Stimulated activated CD4-positive, alpha-beta T cell treated with anti-CD3 and anti-CD28 coated beads, TNF-alpha, amount 100 ng/mL, for 48 hours (primary cell): ENCODE measurements at regions not wholly inside any gene's neighbourhood (a gene's known extent, or its start where the extent isn't known, plus 50 kb on each side); places are given as distances from the start of the nearest gene placed in this dataset.
"Not testable (repeated sequence)": the region's sequence is repeated elsewhere in the genome, so short reads cannot be mapped to it uniquely, and the experiment has no call there.

Experiments used
- DNase-seq, 3 donors: peaks; one replicate each; pipeline ENCODE4 v3.0.0-alpha.2; 2020; ENCODE audit warnings: low read depth in 3 of 3

DNA sequence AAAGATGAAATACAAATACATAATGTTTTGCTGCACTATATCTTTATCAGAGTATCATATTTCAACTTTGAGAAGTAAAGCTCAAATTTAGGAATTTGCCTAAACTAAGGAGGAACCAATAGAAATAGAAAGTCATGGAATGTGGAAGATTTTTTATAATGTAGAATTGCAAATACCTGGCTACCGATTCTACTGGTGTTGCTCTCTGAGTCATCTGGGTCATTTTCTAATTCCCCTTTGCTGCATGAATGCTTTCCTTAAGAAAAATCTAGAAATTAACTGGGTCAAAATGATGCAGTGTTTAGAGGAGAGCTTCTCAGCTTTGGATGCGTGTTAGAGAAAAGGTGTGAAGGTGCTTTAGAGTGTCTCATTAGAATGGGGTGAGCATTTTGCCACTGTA is 568.9 kb upstream of the ANKRD30A start:
- no peak for DNase-seq

DNA sequence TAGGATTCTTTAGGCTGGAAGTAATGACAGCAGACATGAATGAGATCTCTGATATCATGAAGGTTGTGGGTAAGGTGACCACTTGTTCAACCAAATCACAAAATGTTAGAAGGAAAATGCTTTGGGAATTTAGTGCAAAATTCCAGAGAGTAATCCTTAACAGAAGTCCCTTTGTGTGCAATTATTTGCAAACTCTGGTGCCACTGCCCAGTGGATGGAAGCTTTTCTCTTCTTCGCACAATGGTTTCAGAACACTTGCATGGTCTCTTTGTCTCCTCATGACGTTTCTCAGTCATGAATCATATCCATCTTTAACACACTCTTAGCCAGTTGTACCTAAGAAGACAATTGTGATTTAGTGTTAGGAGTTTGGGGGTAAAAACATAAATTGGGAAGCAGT is 570.4 kb upstream of the ANKRD30A start:
- no peak for DNase-seq

DNA sequence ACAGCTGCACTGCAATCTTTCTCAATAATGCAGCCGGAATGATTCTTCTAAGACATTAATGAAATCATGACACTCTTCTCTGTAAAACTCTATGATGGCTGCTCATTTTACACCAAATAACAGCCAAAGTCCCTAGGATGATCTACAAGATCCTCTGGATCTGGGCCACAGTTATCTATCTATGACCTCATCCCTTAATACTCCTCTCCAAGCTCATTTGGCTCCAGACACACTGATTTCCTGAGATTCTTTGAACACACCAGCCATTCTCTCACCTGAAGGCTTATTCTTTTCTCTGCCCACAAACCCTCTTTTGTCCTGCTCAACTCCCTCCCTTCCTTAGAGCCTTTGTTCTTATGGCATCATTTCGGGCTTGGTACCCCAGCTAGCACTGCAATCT is 577.4 kb upstream of the ANKRD30A start:
- no peak for DNase-seq

DNA sequence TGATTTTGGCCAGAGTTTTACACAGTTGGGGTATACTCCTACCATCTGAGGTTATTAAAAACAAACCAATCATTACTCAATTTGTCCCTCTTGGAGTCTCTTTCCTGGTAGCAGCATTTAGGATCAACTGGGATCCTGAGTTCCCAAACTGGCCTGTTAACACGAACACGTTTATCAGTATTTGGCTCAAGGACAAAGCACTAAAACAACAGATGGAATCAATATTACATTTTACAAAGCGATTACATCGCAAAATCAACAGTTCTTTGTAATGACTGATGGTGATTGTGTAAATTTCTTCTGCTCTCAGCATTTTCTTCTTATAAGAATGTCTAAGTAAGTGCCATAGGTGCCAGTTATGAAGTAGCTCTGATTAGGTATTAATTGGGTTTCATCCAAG is 582.9 kb upstream of the ANKRD30A start:
- no peak for DNase-seq

DNA sequence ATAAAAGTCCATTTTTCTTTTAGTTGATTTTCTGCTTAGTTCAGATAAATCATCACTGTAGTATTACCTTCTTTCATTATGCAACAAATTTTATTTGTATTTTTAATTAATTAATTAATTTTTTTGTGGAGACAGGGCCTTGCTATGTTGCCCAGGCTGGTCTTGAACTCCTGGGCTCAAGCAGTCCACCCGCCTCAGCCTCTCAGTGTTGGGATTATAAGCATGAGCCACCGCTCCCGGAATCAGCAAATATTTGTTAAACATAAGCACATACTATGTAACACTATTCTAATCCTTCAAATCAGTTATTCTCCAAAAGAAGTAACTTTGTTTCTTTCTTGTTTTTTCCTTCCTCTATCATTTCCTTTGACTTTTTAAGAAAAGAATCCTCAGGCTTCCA is 584.8 kb upstream of the ANKRD30A start:
- no peak for DNase-seq

DNA sequence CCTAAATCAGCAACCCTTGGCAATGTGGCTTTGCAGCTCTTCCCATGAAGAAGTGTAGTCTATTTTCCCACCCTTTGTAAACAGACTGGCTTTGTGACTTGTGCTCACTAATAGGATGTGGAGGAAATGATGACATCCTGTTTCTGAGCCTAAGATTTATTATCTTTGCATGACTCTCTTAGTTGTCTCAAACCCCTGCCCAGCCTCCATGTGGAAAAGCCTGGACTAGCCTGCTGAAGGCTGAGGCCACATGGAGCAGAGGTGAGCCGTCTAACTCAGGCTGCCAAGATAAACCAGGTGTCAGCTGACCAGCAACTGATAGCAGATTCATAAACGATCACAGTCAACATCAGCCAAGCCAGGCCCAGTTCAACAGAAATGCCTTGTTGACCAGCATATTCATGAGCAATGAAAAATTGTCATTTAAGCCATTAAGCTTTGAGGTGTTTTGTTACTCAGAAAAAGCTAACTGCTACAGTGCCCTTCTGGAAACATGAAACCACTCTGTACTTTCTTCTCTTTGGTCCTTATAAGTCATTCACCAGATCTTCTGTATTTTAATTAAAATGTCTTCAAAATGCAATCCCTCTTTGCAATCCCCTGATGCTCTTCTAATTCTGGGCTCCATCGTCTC is 586.3 kb upstream of the ANKRD30A start:
- DNase-seq, result no peak

DNA sequence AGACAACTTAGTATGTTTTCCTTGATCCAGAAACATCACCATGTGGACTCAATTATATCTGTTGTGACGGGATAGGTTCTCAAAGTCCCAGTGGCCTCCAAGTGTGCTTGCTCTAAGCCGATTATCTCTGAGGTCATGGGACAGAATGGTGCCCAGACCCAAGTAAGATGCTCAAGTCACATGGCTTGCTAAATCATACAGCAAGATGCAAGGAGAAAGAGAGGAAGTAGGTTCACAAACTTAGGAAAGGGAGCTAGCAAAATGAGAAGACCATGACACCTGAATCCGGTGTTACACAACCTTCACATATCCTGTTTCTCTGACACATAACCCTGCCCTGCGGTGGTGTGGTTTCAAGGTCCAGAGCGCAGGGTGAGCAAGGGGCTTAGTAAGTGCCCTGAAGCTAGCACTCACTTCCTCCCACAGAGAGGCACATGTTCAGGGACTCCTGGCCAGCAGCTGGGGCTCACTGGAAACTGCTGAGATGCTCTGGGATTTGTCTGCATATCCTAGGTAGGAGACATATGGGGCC is 590.9 kb upstream of the ANKRD30A start:
- DNase-seq, result no peak

DNA sequence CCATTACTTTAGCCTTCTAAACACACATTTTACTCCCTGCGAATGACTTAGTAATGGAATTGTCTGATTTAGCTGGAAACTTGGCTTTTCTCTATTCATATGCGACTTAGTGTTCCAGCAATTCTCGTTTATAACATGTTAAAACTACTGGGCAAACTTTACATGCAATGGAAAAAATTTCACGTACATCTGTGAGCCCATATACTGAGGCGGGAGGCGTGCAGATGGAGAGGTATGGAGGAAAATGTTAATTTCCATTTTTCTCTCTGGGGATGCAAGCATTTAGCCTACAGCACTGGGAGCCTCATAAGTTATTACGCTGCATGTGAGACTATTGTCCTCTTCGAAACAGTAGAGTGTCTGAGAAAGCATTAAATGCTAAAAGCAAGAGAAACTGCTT is 591.5 kb upstream of the ANKRD30A start:
- no peak for DNase-seq

DNA sequence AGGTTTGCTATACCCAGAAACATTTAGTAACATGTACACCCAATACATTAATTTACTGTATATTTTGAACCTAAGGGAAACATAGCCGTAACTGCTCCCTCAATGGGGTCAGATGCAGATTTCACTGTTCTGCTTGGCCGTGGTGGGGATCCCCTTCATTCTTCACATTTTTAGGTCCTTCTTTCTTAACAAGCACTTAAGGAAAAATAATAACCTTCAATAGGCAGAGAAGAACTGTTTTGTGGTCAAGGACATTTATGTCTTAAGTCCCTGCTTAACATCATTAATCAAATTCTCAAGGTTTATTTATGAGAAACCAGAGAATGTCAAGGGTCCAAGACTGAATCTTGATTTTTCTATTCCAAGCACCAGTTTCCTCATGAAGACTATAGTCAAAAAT is 592.1 kb upstream of the ANKRD30A start:
- no peak for DNase-seq

DNA sequence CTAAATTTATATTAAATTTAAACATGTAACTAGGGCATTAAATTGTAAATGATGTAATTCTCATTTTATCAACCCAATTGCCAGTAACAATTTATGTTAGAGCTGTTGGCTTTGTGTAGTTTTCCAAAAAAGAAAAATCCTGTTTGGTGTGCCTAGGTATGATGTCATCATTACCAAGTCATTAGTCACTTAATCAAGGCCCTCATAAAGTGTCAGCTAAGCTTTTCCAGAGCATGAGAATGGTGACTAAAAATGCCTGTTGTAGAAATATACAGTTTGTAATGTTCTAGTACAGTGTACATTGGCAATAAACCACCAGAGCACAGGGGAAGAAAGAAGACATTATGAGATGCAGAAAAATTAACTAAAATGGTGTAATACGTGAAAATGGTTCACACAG is 593.8 kb upstream of the ANKRD30A start:
- no peak for DNase-seq

DNA sequence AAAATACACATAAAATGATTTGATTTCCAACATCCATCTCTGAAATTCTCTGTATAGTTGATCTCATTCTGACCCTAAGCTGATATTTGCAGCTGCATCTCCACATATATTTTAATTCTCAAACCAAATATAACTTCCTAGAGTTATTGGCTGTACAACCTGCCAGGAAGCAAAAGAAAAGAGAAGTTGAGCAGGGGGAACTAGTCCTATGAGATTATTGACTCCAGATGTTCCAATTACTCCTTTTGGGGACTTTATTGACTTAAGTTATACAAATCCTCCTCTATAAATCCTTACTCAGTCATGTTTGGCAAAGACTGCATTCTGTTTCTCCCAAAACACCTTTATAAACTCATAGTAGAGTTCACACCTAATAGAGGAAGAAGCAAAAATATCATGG is 599.4 kb upstream of the ANKRD30A start:
- DNase-seq, result no peak

DNA sequence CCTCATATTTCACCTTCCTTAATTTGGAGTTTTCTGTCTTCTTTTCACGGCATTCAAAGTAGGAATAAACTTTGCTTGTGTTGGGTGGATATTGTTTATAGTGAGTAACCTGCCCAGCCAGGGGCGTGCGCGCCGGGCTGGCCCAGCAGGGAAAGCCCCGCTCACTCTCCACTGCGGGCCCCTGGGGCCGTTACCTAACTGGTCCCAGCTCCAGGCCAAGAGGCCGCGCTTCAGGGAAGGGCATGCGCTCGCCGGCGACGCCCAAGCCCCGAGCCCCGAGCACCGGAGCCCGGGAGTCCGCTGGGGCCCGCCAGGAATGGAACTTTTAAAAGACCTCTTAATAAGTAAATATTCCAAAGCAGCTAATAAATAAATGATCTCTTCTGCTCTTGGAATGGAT is 601.3 kb upstream of the ANKRD30A start:
- DNase-seq, result not testable (repeated sequence)

DNA sequence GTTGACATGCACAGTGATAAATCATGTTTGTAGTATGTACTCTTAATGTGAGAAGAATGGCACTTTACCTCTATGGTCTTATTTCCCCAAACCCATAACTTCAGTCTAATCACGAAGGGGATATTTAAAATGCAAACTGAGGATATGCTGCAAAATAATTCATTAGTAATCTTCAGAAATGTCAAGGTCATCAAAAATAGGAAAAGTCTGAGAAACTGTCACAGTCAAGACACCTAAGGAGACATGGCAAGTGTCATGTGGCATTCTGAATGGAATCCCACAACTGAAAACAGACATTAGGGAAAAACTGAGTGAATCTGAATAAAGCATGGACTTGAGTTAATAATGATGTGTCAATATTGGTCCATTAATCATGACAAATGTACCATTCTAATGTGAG is 605.5 kb upstream of the ANKRD30A start:
- DNase-seq, result no peak

DNA sequence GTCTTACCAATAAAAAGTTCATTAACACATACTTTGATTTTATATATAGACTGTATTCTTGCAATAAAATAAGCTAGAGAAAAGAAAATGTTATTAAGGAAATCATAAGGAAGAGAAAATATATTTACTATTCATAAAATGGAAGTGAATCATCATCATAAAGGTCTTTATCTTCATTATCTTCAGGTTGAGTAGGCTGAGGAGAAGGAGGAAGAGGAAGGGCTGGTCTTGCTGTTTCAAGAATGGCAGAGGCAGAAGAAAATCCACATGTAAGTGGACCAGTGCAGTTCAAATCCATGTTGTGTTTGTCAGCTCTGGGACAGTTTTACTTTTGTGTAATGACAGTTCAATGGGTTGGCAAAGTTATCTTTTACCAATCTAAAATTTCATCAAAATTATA is 609.1 kb upstream of the ANKRD30A start:
- DNase-seq, result no peak

DNA sequence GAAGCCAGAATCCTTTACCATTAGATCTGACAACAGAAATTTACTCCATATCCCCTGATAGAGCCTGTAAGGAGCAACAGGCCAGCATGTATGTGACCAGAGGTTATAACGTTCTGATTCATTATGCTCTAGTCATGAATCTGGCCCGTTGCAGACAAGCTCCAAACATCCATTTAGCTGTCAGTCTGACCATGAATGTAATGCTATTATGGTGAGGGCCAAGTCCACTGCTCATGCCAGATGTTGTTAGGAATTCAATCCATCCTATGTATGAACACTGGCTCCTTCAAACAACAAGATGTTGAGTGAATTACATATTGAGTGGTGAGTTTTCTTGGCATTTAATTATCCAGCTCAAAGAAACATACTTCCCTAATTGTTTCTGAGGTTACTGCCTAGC is 610.1 kb upstream of the ANKRD30A start:
- no peak for DNase-seq

DNA sequence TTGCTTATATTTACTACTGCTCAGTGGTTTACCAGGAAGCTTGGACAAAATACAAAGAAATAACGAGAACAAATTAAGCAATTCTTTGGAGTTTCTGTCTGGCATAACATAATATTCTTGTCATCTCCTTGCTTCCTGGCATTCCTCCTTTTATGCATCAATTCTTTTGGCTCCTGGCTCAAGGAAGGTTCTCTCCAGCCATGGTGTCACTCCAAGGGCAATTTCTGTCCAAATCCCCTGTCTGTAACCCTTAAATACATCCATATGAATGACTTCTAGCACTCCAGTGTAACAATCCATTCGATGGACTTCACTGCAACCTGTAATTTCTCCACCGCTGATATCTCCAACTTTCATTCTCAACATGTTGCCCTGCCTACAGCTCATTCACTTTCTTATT is 617.7 kb upstream of the ANKRD30A start:
- no peak for DNase-seq

DNA sequence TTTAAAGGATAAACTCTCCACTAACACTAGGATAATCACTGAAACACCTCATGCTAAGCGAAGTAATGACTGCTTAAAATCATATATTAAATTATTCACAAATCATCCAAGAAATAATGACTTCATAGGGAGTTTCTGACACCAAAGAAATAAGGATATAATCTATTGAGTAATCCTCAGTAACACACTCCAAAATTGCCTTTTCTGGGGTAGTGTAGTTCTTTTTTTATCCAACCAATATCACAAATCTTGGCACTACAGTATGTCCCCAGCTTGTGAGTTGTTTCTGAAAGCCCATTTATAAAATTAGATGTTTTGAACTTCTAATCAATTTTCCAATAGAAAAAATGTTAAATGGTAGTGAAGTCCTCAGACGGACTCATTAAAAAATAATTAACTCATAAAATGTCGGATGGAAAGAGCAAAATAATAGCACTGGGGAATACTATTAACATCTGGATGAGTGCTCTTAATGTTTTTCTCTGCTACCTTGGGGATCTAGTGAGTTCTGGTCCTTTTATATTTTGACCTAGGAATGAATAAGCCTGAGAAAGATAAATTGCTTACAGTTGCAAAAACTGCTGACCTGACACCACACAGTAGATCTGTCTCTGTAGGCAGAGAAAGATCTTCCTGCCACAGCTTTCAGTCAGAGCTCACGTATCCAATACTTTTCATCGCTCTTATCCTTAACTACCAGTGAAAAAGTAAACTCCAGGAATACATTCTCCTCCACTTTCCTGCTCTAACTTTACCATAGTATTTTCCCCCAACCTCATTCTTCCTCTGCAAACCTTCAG is 618.5 kb upstream of the ANKRD30A start:
- DNase-seq, result no peak

DNA sequence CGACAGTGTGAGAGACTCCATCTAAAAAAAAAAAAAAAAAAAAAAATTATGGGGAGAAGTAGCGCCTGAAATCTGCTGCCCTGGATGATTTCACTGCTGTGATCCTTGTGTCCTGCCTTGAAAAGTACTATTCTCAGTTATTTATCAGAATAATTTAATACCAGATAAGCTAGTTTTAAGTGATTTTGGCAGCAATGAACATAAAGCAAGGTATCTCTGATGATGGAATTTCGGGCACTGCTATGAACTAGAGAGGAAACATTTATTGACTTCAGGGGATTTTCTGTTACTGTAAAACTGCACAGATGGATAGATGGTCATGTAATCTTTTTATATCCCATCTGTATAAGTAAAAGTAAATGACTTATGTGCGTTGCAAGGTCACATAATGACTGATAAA is 619.1 kb upstream of the ANKRD30A start:
- no peak for DNase-seq

DNA sequence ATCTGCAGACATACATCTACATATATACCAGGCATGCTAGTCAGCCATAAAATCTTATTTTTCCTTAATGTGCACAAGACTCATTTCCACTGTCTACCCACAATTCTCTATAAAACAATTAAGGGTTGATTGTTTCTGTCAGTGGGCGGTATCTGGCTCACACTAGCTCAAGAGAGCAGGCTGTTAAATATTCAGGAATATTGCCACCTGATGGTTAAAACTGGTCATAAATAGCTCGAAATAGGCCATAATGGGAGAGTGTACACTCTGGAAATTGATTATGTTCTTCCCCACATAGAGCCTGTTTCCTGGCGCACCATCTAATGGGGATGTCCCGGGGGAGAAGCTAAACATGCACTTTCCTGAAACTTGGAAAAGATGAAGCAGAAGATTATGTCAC is 620.6 kb upstream of the ANKRD30A start:
- no peak for DNase-seq

DNA sequence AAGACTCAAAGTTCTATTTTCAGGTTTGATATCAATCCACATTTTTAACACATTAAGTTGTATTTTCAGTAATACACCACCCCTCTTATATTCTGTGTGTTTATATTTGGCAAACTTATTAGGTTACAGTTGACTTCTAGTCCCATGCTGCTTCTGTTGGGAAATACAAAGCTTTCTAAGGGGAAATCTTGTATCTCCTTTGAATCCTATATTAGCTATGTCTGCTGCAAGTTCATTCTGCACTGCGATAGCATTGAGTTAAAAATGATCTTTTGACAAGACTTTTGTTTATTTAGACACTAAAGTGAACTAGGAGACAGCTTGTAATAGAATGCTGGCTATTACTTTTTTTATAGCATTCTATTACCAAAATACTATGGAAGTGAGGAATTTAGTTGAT is 625.1 kb upstream of the ANKRD30A start:
- DNase-seq, result no peak

DNA sequence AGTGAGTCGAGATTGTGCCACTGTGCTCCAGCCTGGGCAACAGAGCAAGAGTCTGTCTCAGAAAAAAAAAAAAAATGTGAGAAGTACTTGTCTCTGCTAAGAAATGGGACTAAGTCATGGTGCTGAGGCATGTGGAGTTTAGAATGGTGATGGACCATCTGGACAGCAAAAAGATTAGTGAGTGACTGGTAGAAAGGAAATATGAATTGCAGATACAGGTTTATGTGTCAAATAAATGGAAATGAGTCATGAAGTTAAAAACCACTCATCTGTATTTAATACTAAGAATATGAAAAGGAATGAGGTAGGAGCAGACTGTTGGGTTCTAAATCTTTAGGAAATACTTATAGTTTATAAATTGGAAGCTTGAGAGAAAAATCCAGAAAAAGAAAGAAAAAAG is 625.7 kb upstream of the ANKRD30A start:
- DNase-seq, result no peak

DNA sequence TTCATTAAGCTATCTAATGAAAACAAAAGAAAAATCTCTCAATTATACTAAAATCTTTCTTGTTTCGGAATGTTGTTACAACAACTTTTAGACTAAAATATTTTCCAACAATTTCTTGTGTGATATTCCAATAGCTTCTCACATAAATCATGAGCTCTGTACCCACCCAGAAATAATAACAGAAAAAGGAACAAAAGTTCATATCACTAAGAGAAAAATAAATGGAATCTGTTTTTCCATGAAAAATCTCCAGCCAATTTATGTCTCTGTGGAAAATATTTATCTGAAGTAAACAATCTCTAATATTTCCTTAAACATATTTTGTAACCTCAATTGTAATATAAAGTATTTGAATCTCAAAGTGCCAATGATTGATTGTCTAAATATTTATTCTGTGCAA is 628.6 kb upstream of the ANKRD30A start:
- DNase-seq, result no peak

DNA sequence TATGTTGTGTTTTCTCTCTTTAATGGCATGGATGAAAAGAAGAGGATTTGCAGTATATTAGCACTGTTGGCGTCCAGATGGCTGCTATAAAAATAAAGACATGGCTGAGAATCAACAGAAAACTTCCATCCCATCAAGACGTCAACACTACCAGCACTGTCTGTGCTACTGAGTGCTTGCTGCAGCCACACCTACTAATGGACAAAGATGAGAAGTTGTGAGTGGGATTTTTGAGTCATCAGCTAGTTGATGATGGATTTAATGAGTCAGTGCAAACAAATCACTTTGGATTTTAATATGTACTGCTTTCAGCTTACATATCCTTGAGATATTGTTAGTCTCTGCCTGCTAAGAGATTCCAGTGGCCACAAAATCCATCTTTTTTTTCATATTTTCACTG is 631.0 kb upstream of the ANKRD30A start:
- DNase-seq, result no peak

DNA sequence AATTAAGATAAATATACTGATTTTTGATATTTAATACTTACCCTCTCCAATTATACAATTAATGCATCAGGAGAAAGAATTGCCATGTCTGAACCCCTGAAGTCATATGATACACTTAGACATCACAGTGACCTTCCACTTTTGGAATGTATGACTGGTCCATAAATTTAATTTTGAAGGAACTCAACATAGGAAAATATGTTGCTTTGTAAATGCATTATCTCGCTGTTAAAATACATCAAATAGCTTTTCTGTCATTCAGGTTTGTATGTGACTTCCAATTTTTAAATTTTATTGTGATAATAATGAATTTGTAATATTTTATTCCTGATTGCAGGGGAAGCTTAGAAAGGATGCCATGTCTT is 631.9 kb upstream of the ANKRD30A start:
- no peak for DNase-seq
